ENCODE measurements at regions not wholly inside any gene's neighbourhood (a gene's known extent, or its start where the extent isn't known, plus 50 kb on each side); places are given as distances from the start of the nearest gene placed in this dataset.
"Not testable (repeated sequence)": the region's sequence is repeated elsewhere in the genome, so short reads cannot be mapped to it uniquely, and the experiment has no call there.

DNA sequence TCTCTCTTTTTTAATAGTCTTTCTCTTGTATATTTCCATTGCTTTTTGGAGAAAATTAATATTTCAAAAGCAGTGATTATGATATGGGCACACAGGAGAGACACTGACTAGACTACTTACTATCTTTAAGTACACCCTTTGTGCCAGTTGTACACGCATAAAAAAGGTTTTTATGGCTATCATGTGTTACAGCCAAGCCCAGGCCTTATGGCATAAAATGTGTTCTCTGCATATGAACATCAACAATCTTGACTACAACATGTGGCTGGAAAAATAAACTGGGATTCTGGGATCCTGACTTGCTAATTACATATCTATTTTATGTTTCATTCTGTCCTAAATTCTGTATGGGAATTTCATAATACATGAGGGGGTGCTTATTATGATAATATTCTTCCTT is 1401.8 kb downstream of the SLITRK5 start:
- no TSS peak for BruUV-seq (replicated peaks)
- intact Hi-C loops (cut with micrococcal nuclease; ENCODE audit: unreplicated experiment) = no loop called here
- no peaks in the 10 kb centered on the region for H3F3A ChIP-seq (ENCODE audit: insufficient read depth, low read depth)
- no peaks in the 10 kb centered on the region for H3K79me2 ChIP-seq (ENCODE audit: low read depth)
- no peak overlapping the region for H2AFZ ChIP-seq
- no peaks in the 10 kb centered on the region for H3K9me2 ChIP-seq (ENCODE audit: insufficient read depth)
- DNase-seq = no peak
- no peaks in the 10 kb centered on the region for H3K27me3 ChIP-seq (ENCODE audit: insufficient read depth, low read depth)
- ChIA-PET CTCF (no interaction called here), POLR2A (ENCODE audit: unreplicated experiment) (no interaction called here)
- H3K27ac ChIP-seq = no peak overlapping the region
- TF ChIP-seq, protein P1, sequence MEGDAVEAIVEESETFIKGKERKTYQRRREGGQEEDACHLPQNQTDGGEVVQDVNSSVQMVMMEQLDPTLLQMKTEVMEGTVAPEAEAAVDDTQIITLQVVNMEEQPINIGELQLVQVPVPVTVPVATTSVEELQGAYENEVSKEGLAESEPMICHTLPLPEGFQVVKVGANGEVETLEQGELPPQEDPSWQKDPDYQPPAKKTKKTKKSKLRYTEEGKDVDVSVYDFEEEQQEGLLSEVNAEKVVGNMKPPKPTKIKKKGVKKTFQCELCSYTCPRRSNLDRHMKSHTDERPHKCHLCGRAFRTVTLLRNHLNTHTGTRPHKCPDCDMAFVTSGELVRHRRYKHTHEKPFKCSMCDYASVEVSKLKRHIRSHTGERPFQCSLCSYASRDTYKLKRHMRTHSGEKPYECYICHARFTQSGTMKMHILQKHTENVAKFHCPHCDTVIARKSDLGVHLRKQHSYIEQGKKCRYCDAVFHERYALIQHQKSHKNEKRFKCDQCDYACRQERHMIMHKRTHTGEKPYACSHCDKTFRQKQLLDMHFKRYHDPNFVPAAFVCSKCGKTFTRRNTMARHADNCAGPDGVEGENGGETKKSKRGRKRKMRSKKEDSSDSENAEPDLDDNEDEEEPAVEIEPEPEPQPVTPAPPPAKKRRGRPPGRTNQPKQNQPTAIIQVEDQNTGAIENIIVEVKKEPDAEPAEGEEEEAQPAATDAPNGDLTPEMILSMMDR (conservative IDR thresholded peaks at IDR 0.05) = no peak
- TF ChIP-seq EZH2 (IDR thresholded peaks at IDR 0.05; ENCODE audit: low read depth) = no peak
- H4K20me1 ChIP-seq (ENCODE audit: insufficient read depth) = no peaks in the 10 kb centered on the region
- no peak overlapping the region for H3K4me3 ChIP-seq
- no peak overlapping the region for H3K4me2 ChIP-seq
- no peaks in the 10 kb centered on the region for H3K4me1 ChIP-seq (replicated peaks; ENCODE audit: insufficient read depth)
- no peaks in the 10 kb centered on the region for H3K9me3 ChIP-seq (ENCODE audit: insufficient read depth, low read depth)
- H3K36me3 ChIP-seq (ENCODE audit: low read depth) = no peaks in the 10 kb centered on the region

DNA sequence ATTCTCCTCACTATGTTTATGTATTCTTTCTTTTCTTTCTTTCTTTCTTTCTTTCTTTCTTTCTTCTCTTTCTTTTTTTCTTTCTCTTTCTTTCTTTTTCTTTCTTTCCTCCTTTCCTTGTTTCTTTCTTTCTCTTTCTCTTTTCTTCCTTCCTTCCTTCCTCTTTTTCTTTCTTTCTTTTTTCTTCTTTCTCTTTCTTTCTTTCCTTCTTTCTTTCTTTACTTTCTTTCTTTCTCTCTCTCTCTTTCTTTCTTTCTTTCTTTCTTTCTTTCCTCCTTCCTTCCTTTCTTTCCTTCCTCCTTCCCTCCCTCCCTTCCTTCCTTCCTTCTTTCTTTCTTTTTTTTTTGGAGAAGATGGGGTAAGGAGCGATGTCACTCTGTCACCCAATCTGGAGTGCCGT is 1405.5 kb downstream of the SLITRK5 start:
- H4K20me1 ChIP-seq (ENCODE audit: insufficient read depth) = no peaks in the 10 kb centered on the region
- H3K9me2 ChIP-seq (ENCODE audit: insufficient read depth) = no peaks in the 10 kb centered on the region
- ChIA-PET POLR2A (ENCODE audit: unreplicated experiment) (no interaction called here), CTCF (no interaction called here)
- intact Hi-C loops (cut with micrococcal nuclease; ENCODE audit: unreplicated experiment) = no loop called here
- no peak for TF ChIP-seq EZH2 (IDR thresholded peaks at IDR 0.05; ENCODE audit: low read depth)
- TF ChIP-seq, protein P1 (conservative IDR thresholded peaks at IDR 0.05) = no peak
- no peaks in the 10 kb centered on the region for H3K27me3 ChIP-seq (ENCODE audit: insufficient read depth, low read depth)
- no peaks in the 10 kb centered on the region for H3K36me3 ChIP-seq (ENCODE audit: low read depth)
- H3K4me2 ChIP-seq = no peak overlapping the region
- no peaks in the 10 kb centered on the region for H3F3A ChIP-seq (ENCODE audit: insufficient read depth, low read depth)
- H3K9me3 ChIP-seq (ENCODE audit: insufficient read depth, low read depth) = no peaks in the 10 kb centered on the region
- no peaks in the 10 kb centered on the region for H3K4me1 ChIP-seq (replicated peaks; ENCODE audit: insufficient read depth)
- H3K79me2 ChIP-seq (ENCODE audit: low read depth) = no peaks in the 10 kb centered on the region
- H3K4me3 ChIP-seq = no peak overlapping the region
- no peak for DNase-seq
- no peak overlapping the region for H2AFZ ChIP-seq
- no peak overlapping the region for H3K27ac ChIP-seq
- no TSS peak for BruUV-seq (replicated peaks)

GRCh38 chr13:89082623-89083022 is 1411.5 kb downstream of the SLITRK5 start:
- CTCF ChIA-PET = no interaction called here
- Histone ChIP-seq H3K4me2 (no peak overlapping the region), H4K20me1 (ENCODE audit: insufficient read depth) (no peaks in the 10 kb centered on the region), H3F3A (ENCODE audit: insufficient read depth, low read depth) (no peaks in the 10 kb centered on the region), H3K9me3 (ENCODE audit: insufficient read depth, low read depth) (no peaks in the 10 kb centered on the region), H2AFZ (no peak overlapping the region), H3K9me2 (ENCODE audit: insufficient read depth) (no peaks in the 10 kb centered on the region), H3K27ac (no peak overlapping the region), H3K36me3 (ENCODE audit: low read depth) (no peaks in the 10 kb centered on the region), H3K27me3 (ENCODE audit: insufficient read depth, low read depth) (no peaks in the 10 kb centered on the region), H3K4me3 (no peak overlapping the region), H3K79me2 (ENCODE audit: low read depth) (no peaks in the 10 kb centered on the region), H3K4me1 (replicated peaks; ENCODE audit: insufficient read depth) (no peaks in the 10 kb centered on the region)
- no TSS peak for BruUV-seq (replicated peaks)
- no peak for DNase-seq
- TF ChIP-seq, protein P1 (conservative IDR thresholded peaks at IDR 0.05) = no peak
- TF ChIP-seq EZH2 (IDR thresholded peaks at IDR 0.05; ENCODE audit: low read depth) = no peak
- intact Hi-C loops (cut with micrococcal nuclease; ENCODE audit: unreplicated experiment) = no loop called here
- POLR2A ChIA-PET (ENCODE audit: unreplicated experiment) = no interaction called here

- H3K9me2 ChIP-seq (ENCODE audit: insufficient read depth); DNase-seq; CTCF ChIA-PET; H3F3A ChIP-seq (ENCODE audit: insufficient read depth, low read depth); H2AFZ ChIP-seq; H3K4me2 ChIP-seq; intact Hi-C loops (cut with micrococcal nuclease; ENCODE audit: unreplicated experiment); H3K4me1 ChIP-seq (replicated peaks; ENCODE audit: insufficient read depth); H4K20me1 ChIP-seq (ENCODE audit: insufficient read depth); BruUV-seq (replicated peaks); H3K27ac ChIP-seq; H3K4me3 ChIP-seq; POLR2A ChIA-PET (ENCODE audit: unreplicated experiment); H3K36me3 ChIP-seq (ENCODE audit: low read depth); H3K27me3 ChIP-seq (ENCODE audit: insufficient read depth, low read depth); H3K9me3 ChIP-seq (ENCODE audit: insufficient read depth, low read depth); H3K79me2 ChIP-seq (ENCODE audit: low read depth): not testable (repeated sequence)
Measured at GRCh38 chr13:89088107-89088506, 1416.9 kb downstream of the SLITRK5 start.
